ENCODE measurements at regions not wholly inside any gene's neighbourhood (a gene's known extent, or its start where the extent isn't known, plus 50 kb on each side); places are given as distances from the start of the nearest gene placed in this dataset.

DNA sequence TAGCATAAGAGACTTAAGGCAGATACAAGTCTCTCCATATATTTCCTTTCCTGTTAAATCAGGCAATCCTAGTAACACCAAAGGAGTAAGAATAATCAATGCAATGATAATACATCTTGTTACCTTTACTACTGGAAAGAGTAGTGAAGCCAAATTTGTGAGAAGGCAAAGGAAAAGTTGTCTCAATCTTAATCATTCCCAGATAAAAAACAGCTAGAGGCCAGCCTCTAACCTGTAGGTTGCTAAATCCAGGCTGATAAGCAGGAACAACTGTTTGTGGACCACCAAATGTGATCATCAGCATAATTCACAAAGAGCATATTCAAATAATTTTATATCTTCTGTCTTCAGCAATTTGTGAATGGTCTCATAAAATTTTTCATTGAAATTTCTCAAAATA lies 189.2 kb upstream of the ADGRB3 start:
- no TSS peak for BruUV-seq (replicated peaks)
- Histone ChIP-seq H3K27me3 (ENCODE audit: control insufficient read depth in 2 of 2, insufficient read depth in 2 of 2, low read length in 2 of 2) (no peaks in the 10 kb centered on the region), H3K27ac (ENCODE audit: insufficient read depth, low read depth, low read length) (no peak overlapping the region), H3K9ac (replicated peaks; ENCODE audit: extremely low read depth, insufficient read depth, low read length) (no peak overlapping the region), H3K4me3 (replicated peaks in 1 of 3; ENCODE audit: insufficient read depth in 1 of 3, low read depth in 1 of 3, low read length in 3 of 3) (no peak overlapping the region), H3K4me2 (ENCODE audit: insufficient read depth, low read length) (no peak overlapping the region), H3K4me1 (ENCODE audit: control insufficient read depth, extremely low read depth, insufficient read depth, low read length) (no peaks in the 10 kb centered on the region), H3K79me2 (ENCODE audit: control insufficient read depth, insufficient read depth, low read length) (no peaks in the 10 kb centered on the region), H3K9me1 (replicated peaks; ENCODE audit: control insufficient read depth, extremely low read depth, insufficient read depth, low read length) (no peaks in the 10 kb centered on the region), H4K20me1 (replicated peaks; ENCODE audit: control insufficient read depth, extremely low read depth, insufficient read depth, low read length) (no peaks in the 10 kb centered on the region), H3K36me3 (ENCODE audit: control insufficient read depth in 2 of 2, extremely low read depth in 1 of 2, insufficient read depth in 2 of 2, low read length in 2 of 2) (no peaks in the 10 kb centered on the region), H3K9me3 (replicated peaks; ENCODE audit: control insufficient read depth, insufficient read depth, low read length) (no peaks in the 10 kb centered on the region), H2AFZ (ENCODE audit: low read depth, low read length) (no peak overlapping the region)
- intact Hi-C loops (cut with micrococcal nuclease) (no loop called here), dilution Hi-C loops (cut with MboI; ENCODE audit: extremely low pct_ligation_motif_present, low sequenced_read_pairs) (no loop called here)
- DNase-seq (ENCODE audit: low read depth, low spot score) (no peak), FAIRE-seq (no peak)
- ChIA-PET POLR2A (no interaction called here), CTCF (no interaction called here)
- TF ChIP-seq EZH2 (IDR thresholded peaks at IDR 0.05; ENCODE audit: borderline replicate concordance, low read depth, low read length, severe bottlenecking) (no peak), GATA2 (IDR thresholded peaks at IDR 0.05; ENCODE audit: insufficient read depth, insufficient read length, low read depth, low read length) (no peak), POLR2AphosphoS5 (IDR thresholded peaks at IDR 0.05; ENCODE audit: insufficient read depth, low read depth, low read length) (no peak), FOS (IDR thresholded peaks at IDR 0.05; ENCODE audit: borderline replicate concordance, insufficient read depth, low read length) (no peak), POLR2A (IDR thresholded peaks at IDR 0.05; ENCODE audit: low read depth, low read length) (no peak), MAX (IDR thresholded peaks at IDR 0.05; ENCODE audit: insufficient read depth, insufficient read length) (no peak), MYC (IDR thresholded peaks at IDR 0.05; ENCODE audit: low read depth, low read length) (no peak), JUN (IDR thresholded peaks at IDR 0.05; ENCODE audit: borderline replicate concordance, insufficient read depth, insufficient read length, low read depth) (no peak)
- TF ChIP-seq, protein P1, sequence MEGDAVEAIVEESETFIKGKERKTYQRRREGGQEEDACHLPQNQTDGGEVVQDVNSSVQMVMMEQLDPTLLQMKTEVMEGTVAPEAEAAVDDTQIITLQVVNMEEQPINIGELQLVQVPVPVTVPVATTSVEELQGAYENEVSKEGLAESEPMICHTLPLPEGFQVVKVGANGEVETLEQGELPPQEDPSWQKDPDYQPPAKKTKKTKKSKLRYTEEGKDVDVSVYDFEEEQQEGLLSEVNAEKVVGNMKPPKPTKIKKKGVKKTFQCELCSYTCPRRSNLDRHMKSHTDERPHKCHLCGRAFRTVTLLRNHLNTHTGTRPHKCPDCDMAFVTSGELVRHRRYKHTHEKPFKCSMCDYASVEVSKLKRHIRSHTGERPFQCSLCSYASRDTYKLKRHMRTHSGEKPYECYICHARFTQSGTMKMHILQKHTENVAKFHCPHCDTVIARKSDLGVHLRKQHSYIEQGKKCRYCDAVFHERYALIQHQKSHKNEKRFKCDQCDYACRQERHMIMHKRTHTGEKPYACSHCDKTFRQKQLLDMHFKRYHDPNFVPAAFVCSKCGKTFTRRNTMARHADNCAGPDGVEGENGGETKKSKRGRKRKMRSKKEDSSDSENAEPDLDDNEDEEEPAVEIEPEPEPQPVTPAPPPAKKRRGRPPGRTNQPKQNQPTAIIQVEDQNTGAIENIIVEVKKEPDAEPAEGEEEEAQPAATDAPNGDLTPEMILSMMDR (IDR thresholded peaks at IDR 0.05; ENCODE audit: extremely low read depth in 1 of 2, insufficient read depth in 1 of 2, low read depth in 1 of 2, low read length in 2 of 2) = no peak

Data from endothelial cell of umbilical vein (primary cell).